SK-N-SH (cell line): ENCODE measurements at regions not wholly inside any gene's neighbourhood (a gene's known extent, or its start where the extent isn't known, plus 50 kb on each side); places are given as distances from the start of the nearest gene placed in this dataset.

Source experiments
- CTCF ChIA-PET: fragments of 300-600, 350-600 bp; formaldehyde crosslinking; extraction: SDS; loops from one replicate; lab custom pipeline; 2021; lab: Yijun Ruan, JAX
- POLR2A ChIA-PET: fragments of 350-600 bp; sonication (Branson Sonifier 250); formaldehyde crosslinking; extraction: SDS; loops from one replicate; lab custom pipeline; 2020; ENCODE audit warnings: antibody characterized with exemption, inconsistent platforms; lab: Yijun Ruan, JAX
- DNase-seq: peaks from one replicate; pipeline ENCODE4 v3.0.0; 2012
- H2AFZ ChIP-seq: fragments of 200-600 bp; sonication (generic); 2 replicates; pipeline ENCODE4 v1.8.1; 2016; ENCODE audit warnings: antibody characterized with exemption, mild to moderate bottlenecking, low read depth
- H3F3A ChIP-seq: fragments of 200-600 bp; sonication (generic); replicated peaks from 2 replicates; pipeline ENCODE3; 2016; ENCODE audit warnings: antibody characterized with exemption, mild to moderate bottlenecking; ENCODE audit not compliant: insufficient read depth
- H3K27ac ChIP-seq, 2 experiments: fragments of 200-500 bp in 1 of 2; fragments of 200-600 bp in 1 of 2; sonication (Bioruptor generic) in 1 of 2; sonication (generic), shearing (Covaris generic) in 1 of 2; 2 replicates each; pipeline versions ENCODE4 v1.5.1 to v1.6.1; 2014 to 2016; ENCODE audit warnings: low read depth in 2 of 2, inconsistent platforms in 1 of 2, low read length in 1 of 2, mild to moderate bottlenecking in 1 of 2, mixed read lengths in 1 of 2
- H3K27me3 ChIP-seq: fragments of 200-600 bp; sonication (generic), shearing (Covaris generic); 2 replicates; pipeline ENCODE4 v1.6.1; 2016; ENCODE audit warnings: mixed run types; ENCODE audit not compliant: insufficient read depth
- H3K36me3 ChIP-seq, 2 experiments: fragments of 200-500 bp in 1 of 2; fragments of 200-600 bp in 1 of 2; sonication (Bioruptor generic) in 1 of 2; sonication (generic) in 1 of 2; replicated peaks in 1 of 2; 2 replicates each; pipeline versions ENCODE3 to v1.5.1; 2014 to 2016; ENCODE audit warnings: low read length in 1 of 2, mild to moderate bottlenecking in 1 of 2; ENCODE audit not compliant: insufficient read depth in 2 of 2, control insufficient read depth in 1 of 2
- H3K4me1 ChIP-seq, 2 experiments: fragments of 200-500 bp in 1 of 2; fragments of 200-600 bp in 1 of 2; sonication (Bioruptor generic) in 1 of 2; sonication (generic), shearing (Covaris generic) in 1 of 2; 2 replicates each; pipeline versions ENCODE4 v1.5.1 to v1.6.1; 2014 to 2016; ENCODE audit warnings: low read depth in 1 of 2, low read length in 1 of 2, mixed run types in 1 of 2; ENCODE audit not compliant: insufficient read depth in 2 of 2, control insufficient read depth in 1 of 2
- H3K4me2 ChIP-seq: fragments of 200-600 bp; sonication (generic), shearing (Covaris generic); 2 replicates; pipeline ENCODE4 v1.6.1; 2017; ENCODE audit warnings: mixed run types
- H3K4me3 ChIP-seq, 2 experiments: fragments of 200-500 bp in 1 of 2; fragments of 200-600 bp in 1 of 2; sonication (Bioruptor generic) in 1 of 2; sonication (generic), shearing (Covaris generic) in 1 of 2; 2 replicates each; pipeline versions ENCODE4 v1.5.1 to v1.8.1; 2014 to 2016; ENCODE audit warnings: low read depth in 2 of 2, inconsistent platforms in 1 of 2, low read length in 1 of 2, mild to moderate bottlenecking in 1 of 2, mixed read lengths in 1 of 2, moderate library complexity in 1 of 2
- H3K79me2 ChIP-seq: fragments of 200-600 bp; sonication (generic); 2 replicates; pipeline ENCODE4 v1.8.1; 2017; ENCODE audit warnings: mild to moderate bottlenecking; ENCODE audit not compliant: insufficient read depth
- H3K9ac ChIP-seq: fragments of 200-600 bp; sonication (generic); 2 replicates; pipeline ENCODE4 v1.6.1; 2017; ENCODE audit warnings: mixed run types
- H3K9me2 ChIP-seq: fragments of 200-600 bp; sonication (generic); 2 replicates; pipeline ENCODE4 v1.6.1; 2017; ENCODE audit warnings: mixed run types
- H3K9me3 ChIP-seq: fragments of 200-600 bp; sonication (generic); 2 replicates; pipeline ENCODE4 v1.6.1; 2017; ENCODE audit warnings: mixed run types, mild to moderate bottlenecking, moderate library complexity
- H4K20me1 ChIP-seq: fragments of 200-600 bp; sonication (generic); 2 replicates; pipeline ENCODE4 v1.6.1; 2017; ENCODE audit warnings: mild to moderate bottlenecking, mixed run types; ENCODE audit not compliant: insufficient read depth
- CHD2 ChIP-seq: fragments of 150-350 bp; IDR thresholded peaks from 2 replicates; pipeline ENCODE4 v1.6.1; 2018; ENCODE audit warnings: low read length; ENCODE audit not compliant: partially characterized antibody
- ELF1 ChIP-seq: IDR thresholded peaks from 2 replicates; pipeline ENCODE4 v1.4.0; 2012
- EP300 ChIP-seq, 2 experiments: IDR thresholded peaks; 2 replicates each; pipeline versions ENCODE4 v1.4.0 to v1.6.1; 2012; ENCODE audit warnings: borderline replicate concordance in 1 of 2, low read depth in 1 of 2, low read length in 1 of 2
- EZH2phosphoT487 ChIP-seq: fragments of 200-600 bp; sonication (generic); IDR thresholded peaks from 2 replicates; pipeline ENCODE4 v1.6.1; 2017; ENCODE audit warnings: low read depth, mixed run types, mild to moderate bottlenecking, antibody characterized with exemption, moderate library complexity, borderline replicate concordance
- FOXJ3 ChIP-seq: sonication (generic); formaldehyde crosslinking; IDR thresholded peaks from 2 replicates; pipeline ENCODE4 v1.5.1; 2020; ENCODE audit warnings: mild to moderate bottlenecking, missing genetic modification reagents
- FOXM1 ChIP-seq: IDR thresholded peaks from 2 replicates; pipeline ENCODE4 v1.4.0; 2012; ENCODE audit warnings: low read depth, mild to moderate bottlenecking
- GABPA ChIP-seq: IDR thresholded peaks from 2 replicates; pipeline ENCODE4 v1.4.0; 2012; ENCODE audit warnings: low read depth, mild to moderate bottlenecking
- GATA2 ChIP-seq: sonication (generic); formaldehyde crosslinking; IDR thresholded peaks from 2 replicates; pipeline ENCODE4 v1.5.0; 2020; ENCODE audit warnings: mild to moderate bottlenecking, missing genetic modification reagents
- IRF3 ChIP-seq: fragments of 150-350 bp; IDR thresholded peaks from 2 replicates; pipeline ENCODE4 v1.6.1; 2016; ENCODE audit warnings: mild to moderate bottlenecking, low read depth, low read length
- MEF2A ChIP-seq: IDR thresholded peaks from 2 replicates; pipeline ENCODE4 v1.4.0; 2012; ENCODE audit warnings: low read depth, borderline replicate concordance
- NFIC ChIP-seq: IDR thresholded peaks from 2 replicates; pipeline ENCODE4 v1.4.0; 2012; ENCODE audit warnings: borderline replicate concordance
- RAD21 ChIP-seq: IDR thresholded peaks from 2 replicates; pipeline ENCODE4 v1.6.1; 2012; ENCODE audit warnings: mild to moderate bottlenecking, low read length
- RFX5 ChIP-seq: IDR thresholded peaks from 2 replicates; pipeline ENCODE4 v1.6.1; 2012; ENCODE audit warnings: mild to moderate bottlenecking, improper control_type of control experiment, low read length
- RXRA ChIP-seq: IDR thresholded peaks from 2 replicates; pipeline ENCODE4 v1.4.0; 2012; ENCODE audit warnings: low read depth, mild to moderate bottlenecking, borderline replicate concordance
- TCF12 ChIP-seq: IDR thresholded peaks from 2 replicates; pipeline ENCODE4 v1.4.0; 2012
- YY1 ChIP-seq: IDR thresholded peaks from 2 replicates; pipeline ENCODE4 v1.4.0; 2012; ENCODE audit warnings: low read depth, mild to moderate bottlenecking
- ZBTB33 ChIP-seq: IDR thresholded peaks from 2 replicates; pipeline ENCODE4 v1.4.0; 2012; ENCODE audit warnings: low read depth, borderline replicate concordance
- WGBS: methylation state at CpG from one replicate; pipeline ENCODE4 v1.1.6; 2017; ENCODE audit warnings: low lambda C conversion rate; 5-methylcytosine and 5-hydroxymethylcytosine counted together
- TF ChIP-seq, protein P1 (sequence below): fragments of 150-350 bp; IDR thresholded peaks from 2 replicates; pipeline ENCODE4 v1.6.1; 2017; ENCODE audit warnings: antibody characterized with exemption, low read length, low read depth, borderline replicate concordance

DNA sequence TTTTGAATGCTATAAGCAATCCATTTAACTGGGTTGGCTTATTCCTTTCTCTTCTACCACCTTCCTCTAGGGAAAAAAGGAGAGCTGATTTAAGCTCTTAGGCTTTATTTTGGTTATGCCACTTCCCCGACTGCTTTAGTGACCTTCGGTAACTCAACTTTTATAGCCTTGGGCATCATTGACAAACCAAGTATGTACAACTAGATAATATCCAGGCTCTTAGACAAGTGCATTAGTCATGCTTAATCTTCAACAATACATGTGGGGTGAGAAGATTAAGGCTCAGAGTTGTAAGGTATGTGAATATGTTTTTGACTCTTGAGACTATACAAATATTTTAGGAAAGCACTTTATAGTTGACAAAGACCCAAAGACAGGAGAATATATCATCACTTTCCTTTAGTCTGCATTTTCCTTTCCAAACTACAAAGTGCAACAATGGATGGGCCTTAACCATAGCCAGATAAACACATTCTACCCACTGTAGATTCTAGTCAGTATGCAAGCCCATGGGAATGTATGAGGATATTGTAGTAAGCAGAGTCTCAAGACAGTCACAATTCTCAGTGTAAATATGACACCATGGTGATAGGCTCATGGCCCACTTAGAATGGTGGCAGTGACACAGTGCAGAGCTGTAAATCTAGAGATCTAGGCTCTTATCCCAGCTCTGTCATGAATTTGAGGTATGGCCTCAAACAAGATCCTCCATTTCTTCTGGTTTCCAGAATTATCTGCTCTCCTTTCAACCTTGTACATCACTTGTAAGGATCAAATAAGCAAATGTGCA, 1117.3 kb downstream of the SORCS3 start:
- 49% methylated on average over 2 of the region's 2 CpGs for WGBS
- H3K9me3 ChIP-seq, result no peaks in the 10 kb centered on the region
- peaks cover 0 to 4% of the 10 kb centered on the region in 2 experiments; a peak in 1 of 4 replicates for H3K4me1 ChIP-seq
- no peaks in the 10 kb centered on the region for H4K20me1 ChIP-seq
- no peak overlapping the region for H3K4me3 ChIP-seq
- no peak overlapping the region for H2AFZ ChIP-seq
- DNase-seq, result no peak
- no peaks in the 10 kb centered on the region for H3K9me2 ChIP-seq
- no peak overlapping the region for H3K4me2 ChIP-seq
- H3K36me3 ChIP-seq, result no peaks in the 10 kb centered on the region
- H3F3A ChIP-seq, result no peaks in the 10 kb centered on the region
- no peak overlapping the region for H3K27ac ChIP-seq
- no peaks in the 10 kb centered on the region for H3K27me3 ChIP-seq
- POLR2A ChIA-PET, result no interaction called here
- no peaks in the 10 kb centered on the region for H3K79me2 ChIP-seq
- TF ChIP-seq ELF1 (no peak), GATA2 (no peak), EP300 (IDR thresholded peaks at IDR 0.05; ENCODE audit: borderline replicate concordance in 1 of 2, low read depth in 1 of 2, low read length in 1 of 2) (no peak), EZH2phosphoT487 (no peak), MEF2A (no peak), RFX5 (no peak)
- TF ChIP-seq, all 33 proteins: peak for 0
- CTCF ChIA-PET, result interaction anchor here (1.1 kb wide), 2 partner anchors 12 to 162 kb away, joined by 3 read pairs; no protein-coding TSS in a partner anchor
- no peak overlapping the region for H3K9ac ChIP-seq

GRCh38 chr10:105757302-105757701, 1116.2 kb downstream of the SORCS3 start:
- H3K36me3 ChIP-seq, result no peaks in the 10 kb centered on the region
- peaks cover 0 to 4% of the 10 kb centered on the region in 2 experiments; a peak in 1 of 4 replicates for H3K4me1 ChIP-seq
- no peaks in the 10 kb centered on the region for H3K9me2 ChIP-seq
- TF ChIP-seq RXRA, result no peak
- TF ChIP-seq FOXJ3 (CRISPR knock-in tag), result no peak
- TF ChIP-seq EP300 (IDR thresholded peaks at IDR 0.05; ENCODE audit: borderline replicate concordance in 1 of 2, low read depth in 1 of 2, low read length in 1 of 2), result no peak
- TF ChIP-seq FOXM1, result no peak
- TF ChIP-seq ZBTB33, result no peak
- no peak for TF ChIP-seq TCF12
- TF ChIP-seq GATA2, result no peak
- TF ChIP-seq, protein P1, sequence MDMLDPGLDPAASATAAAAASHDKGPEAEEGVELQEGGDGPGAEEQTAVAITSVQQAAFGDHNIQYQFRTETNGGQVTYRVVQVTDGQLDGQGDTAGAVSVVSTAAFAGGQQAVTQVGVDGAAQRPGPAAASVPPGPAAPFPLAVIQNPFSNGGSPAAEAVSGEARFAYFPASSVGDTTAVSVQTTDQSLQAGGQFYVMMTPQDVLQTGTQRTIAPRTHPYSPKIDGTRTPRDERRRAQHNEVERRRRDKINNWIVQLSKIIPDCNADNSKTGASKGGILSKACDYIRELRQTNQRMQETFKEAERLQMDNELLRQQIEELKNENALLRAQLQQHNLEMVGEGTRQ, result no peak
- no peak for TF ChIP-seq GABPA
- TF ChIP-seq CHD2, result no peak
- TF ChIP-seq IRF3, result no peak
- no peak for TF ChIP-seq YY1
- TF ChIP-seq ELF1, result no peak
- TF ChIP-seq RAD21, result no peak
- TF ChIP-seq NFIC, result no peak
- DNase-seq, result no peak
- CTCF ChIA-PET, result interaction anchor here (1.1 kb wide), 1 partner anchor 11 kb away, joined by 3 read pairs; no protein-coding TSS in a partner anchor
- H3K9me3 ChIP-seq, result no peaks in the 10 kb centered on the region
- no peak overlapping the region for H2AFZ ChIP-seq
- POLR2A ChIA-PET, result no interaction called here
- no peak overlapping the region for H3K4me3 ChIP-seq
- no peak overlapping the region for H3K4me2 ChIP-seq
- H4K20me1 ChIP-seq, result no peaks in the 10 kb centered on the region
- H3F3A ChIP-seq, result no peaks in the 10 kb centered on the region
- no peaks in the 10 kb centered on the region for H3K27me3 ChIP-seq
- no peak overlapping the region for H3K27ac ChIP-seq
- WGBS, result 19% methylated on average over 4 of the region's 4 CpGs
- H3K79me2 ChIP-seq, result no peaks in the 10 kb centered on the region
- no peak overlapping the region for H3K9ac ChIP-seq
